ENCODE measurements at regions not wholly inside any gene's neighbourhood (a gene's known extent, or its start where the extent isn't known, plus 50 kb on each side); places are given as distances from the start of the nearest gene placed in this dataset.

- TF ChIP-seq CTCF (IDR thresholded peaks at IDR 0.05; ENCODE audit: extremely low read depth in 1 of 2, insufficient read depth in 1 of 2, low read depth in 1 of 2, low read length in 2 of 2): no peak
- TF ChIP-seq EZH2 (IDR thresholded peaks at IDR 0.05; ENCODE audit: borderline replicate concordance, low read depth, low read length, severe bottlenecking): no peak
- TF ChIP-seq POLR2A (IDR thresholded peaks at IDR 0.05; ENCODE audit: low read depth, low read length): no peak
- TF ChIP-seq JUN (IDR thresholded peaks at IDR 0.05; ENCODE audit: borderline replicate concordance, insufficient read depth, insufficient read length, low read depth): no peak
- TF ChIP-seq POLR2AphosphoS5 (IDR thresholded peaks at IDR 0.05; ENCODE audit: insufficient read depth, low read depth, low read length): no peak
- TF ChIP-seq MAX (IDR thresholded peaks at IDR 0.05; ENCODE audit: insufficient read depth, insufficient read length): no peak
Observed at GRCh38 chr13:62142048-62142447, 726.4 kb upstream of the PCDH20 start.

All from endothelial cell of umbilical vein (primary cell).